Osteoblast (primary cell): ENCODE measurements at regions not wholly inside any gene's neighbourhood (a gene's known extent, or its start where the extent isn't known, plus 50 kb on each side); places are given as distances from the start of the nearest gene placed in this dataset.

Experiments used
- DNase-seq: peaks from one replicate; pipeline ENCODE4 v3.0.0; 2011; ENCODE audit warnings: low spot score, mixed read lengths; ENCODE audit not compliant: insufficient read length; ENCODE audit errors: missing footprints
- H2AFZ ChIP-seq: 2 replicates; pipeline ENCODE4 v1.6.0; 2011; ENCODE audit warnings: mild to moderate bottlenecking, low read length
- H3K27ac ChIP-seq: 2 replicates; pipeline ENCODE4 v1.5.1; 2011; ENCODE audit warnings: mild to moderate bottlenecking, low read depth, low read length, moderate library complexity
- H3K27me3 ChIP-seq: 2 replicates; pipeline ENCODE4 v1.6.0; 2012; ENCODE audit warnings: mild to moderate bottlenecking, control low read depth, inconsistent platforms, low read length, moderate library complexity; ENCODE audit not compliant: insufficient read depth
- H3K36me3 ChIP-seq: 2 replicates; pipeline ENCODE4 v1.5.1; 2011; ENCODE audit warnings: mild to moderate bottlenecking, low read length, control low read depth, moderate library complexity; ENCODE audit not compliant: insufficient read depth
- H3K4me1 ChIP-seq: 2 replicates; pipeline ENCODE4 v1.5.1; 2011; ENCODE audit warnings: mild to moderate bottlenecking, low read length, control low read depth, moderate library complexity; ENCODE audit not compliant: insufficient read depth
- H3K4me2 ChIP-seq: 2 replicates; pipeline ENCODE4 v1.6.0; 2011; ENCODE audit warnings: mild to moderate bottlenecking, low read length; ENCODE audit not compliant: insufficient read depth
- H3K4me3 ChIP-seq: fragments of 200-600 bp; sonication (generic); 3 replicates; pipeline ENCODE4 v1.5.1; 2012; ENCODE audit warnings: mild to moderate bottlenecking, low read length, inconsistent platforms; ENCODE audit not compliant: insufficient read depth
- H3K79me2 ChIP-seq: 2 replicates; pipeline ENCODE4 v1.6.0; 2012; ENCODE audit warnings: mild to moderate bottlenecking, low read length, control low read depth, inconsistent platforms; ENCODE audit not compliant: insufficient read depth
- H3K9me3 ChIP-seq: 2 replicates; pipeline ENCODE4 v1.5.1; 2011; ENCODE audit warnings: low read depth, low read length, control low read depth
- H4K20me1 ChIP-seq: 2 replicates; pipeline ENCODE4 v1.6.0; 2012; ENCODE audit warnings: mild to moderate bottlenecking, low read length, control low read depth; ENCODE audit not compliant: insufficient read depth
- CTCF ChIP-seq: IDR thresholded peaks from 2 replicates; pipeline ENCODE4 v1.5.1; 2011; ENCODE audit warnings: mild to moderate bottlenecking, low read depth, low read length, moderate library complexity; ENCODE audit errors: extremely low read depth

- Histone ChIP-seq H3K27me3 (no peaks in the 10 kb centered on the region), H3K4me2 (no peak overlapping the region), H4K20me1 (no peaks in the 10 kb centered on the region), H3K27ac (peak overlapping the region; percentile 64), H3K79me2 (no peaks in the 10 kb centered on the region), H3K4me1 (peaks cover 19% of the 10 kb centered on the region), H3K9me3 (no peaks in the 10 kb centered on the region), H3K36me3 (no peaks in the 10 kb centered on the region), H2AFZ (no peak overlapping the region), H3K4me3 (no peak overlapping the region)
- TF ChIP-seq CTCF = no peak
- DNase-seq = no peak
Measured at GRCh38 chr12:19800884-19801283, 361.6 kb downstream of the AEBP2 start.

- Histone ChIP-seq H4K20me1 (no peaks in the 10 kb centered on the region), H3K79me2 (no peaks in the 10 kb centered on the region), H3K4me3 (no peak overlapping the region), H3K9me3 (no peaks in the 10 kb centered on the region), H3K4me1 (peaks cover 19% of the 10 kb centered on the region), H3K27ac (no peak overlapping the region), H2AFZ (no peak overlapping the region), H3K27me3 (no peaks in the 10 kb centered on the region), H3K36me3 (no peaks in the 10 kb centered on the region), H3K4me2 (no peak overlapping the region)
- TF ChIP-seq CTCF = no peak
- DNase-seq = no peak
Measured at GRCh38 chr12:19801941-19802340, 362.6 kb downstream of the AEBP2 start.

DNA sequence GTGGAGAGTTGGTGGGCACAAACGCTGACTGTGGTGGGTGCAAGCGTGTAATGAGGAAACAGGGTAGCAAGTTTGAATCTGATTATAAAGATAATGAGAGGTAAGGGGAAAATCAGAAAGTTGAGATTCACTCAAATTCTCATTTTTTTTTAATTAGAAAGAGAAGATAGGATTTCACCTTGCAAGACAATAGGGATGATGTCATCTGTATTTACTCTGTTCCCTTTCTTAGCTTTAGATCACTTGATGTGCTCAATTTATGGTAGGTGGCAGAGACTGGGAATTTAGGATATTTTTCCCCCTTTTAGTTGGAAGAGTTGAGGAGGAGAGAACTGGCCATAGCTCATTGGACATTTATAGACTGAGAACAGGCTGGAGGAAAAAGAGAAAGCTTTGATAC, 363.6 kb downstream of the AEBP2 start:
- Histone ChIP-seq H3K27ac (no peak overlapping the region), H3K36me3 (no peaks in the 10 kb centered on the region), H3K4me2 (no peak overlapping the region), H3K4me3 (no peak overlapping the region), H2AFZ (no peak overlapping the region), H3K79me2 (no peaks in the 10 kb centered on the region), H3K9me3 (no peaks in the 10 kb centered on the region), H3K4me1 (peaks cover 19% of the 10 kb centered on the region), H4K20me1 (no peaks in the 10 kb centered on the region), H3K27me3 (no peaks in the 10 kb centered on the region)
- no peak for DNase-seq
- no peak for TF ChIP-seq CTCF

- H3K4me3 ChIP-seq = no peak overlapping the region
- no peaks in the 10 kb centered on the region for H3K27me3 ChIP-seq
- H3K4me2 ChIP-seq = no peak overlapping the region
- H2AFZ ChIP-seq = no peak overlapping the region
- TF ChIP-seq CTCF = no peak
- DNase-seq = no peak
- peaks cover 15% of the 10 kb centered on the region for H3K4me1 ChIP-seq
- H4K20me1 ChIP-seq = no peaks in the 10 kb centered on the region
- no peak overlapping the region for H3K27ac ChIP-seq
- no peaks in the 10 kb centered on the region for H3K36me3 ChIP-seq
- H3K9me3 ChIP-seq = no peaks in the 10 kb centered on the region
- no peaks in the 10 kb centered on the region for H3K79me2 ChIP-seq
Measured at GRCh38 chr12:19804737-19805136, 365.4 kb downstream of the AEBP2 start.
